Sigmoid colon (tissue), 4 donors: ENCODE measurements at regions not wholly inside any gene's neighbourhood (a gene's known extent, or its start where the extent isn't known, plus 50 kb on each side); places are given as distances from the start of the nearest gene placed in this dataset.

Experiments
- EP300 ChIP-seq, 4 donors: sonication (generic); formaldehyde crosslinking; IDR thresholded peaks; one replicate each; pipeline ENCODE4 v1.6.1; 2017; ENCODE audit warnings: antibody characterized with exemption in 4 of 4
- POLR2A ChIP-seq, 2 donors: fragments of 450-650 bp; IDR thresholded peaks; one replicate each; pipeline ENCODE4 v1.6.1; 2016; ENCODE audit warnings: antibody characterized with exemption in 2 of 2, mild to moderate bottlenecking in 2 of 2, moderate library complexity in 2 of 2
- POLR2AphosphoS5 ChIP-seq, 4 donors: sonication (generic); formaldehyde crosslinking; IDR thresholded peaks; one replicate each; pipeline ENCODE4 v1.6.1; 2017; ENCODE audit warnings: antibody characterized with exemption in 4 of 4
- TF ChIP-seq, protein P1 (sequence below), 4 experiments: fragments of 450-650 bp in 3 of 4; fragments of 200-600 bp in 1 of 4; IDR thresholded peaks; one replicate each; pipeline ENCODE4 v1.5.1; 2016 to 2019; ENCODE audit warnings: antibody characterized with exemption in 4 of 4, mild to moderate bottlenecking in 3 of 4, moderate library complexity in 2 of 4

DNA sequence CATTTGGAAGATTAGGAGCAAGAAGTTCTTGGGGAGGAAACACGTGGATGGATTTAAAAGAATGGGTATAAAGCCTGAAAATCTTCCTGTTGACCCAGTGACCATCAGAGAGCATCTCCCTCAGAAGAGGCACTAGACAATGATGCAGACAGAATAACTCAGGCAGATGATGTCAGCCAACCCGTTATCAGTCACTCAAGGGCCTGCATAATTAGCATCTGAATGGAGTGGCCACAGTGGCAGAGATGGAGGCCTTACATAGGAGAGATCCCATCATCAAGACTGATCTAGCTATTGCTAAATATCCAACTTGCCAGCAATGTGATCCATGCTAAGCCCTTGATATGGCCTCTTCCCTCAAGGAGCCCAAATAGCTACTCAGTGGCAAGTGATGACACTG is 70.7 kb upstream of the CD82 start:
- TF ChIP-seq, protein P1, sequence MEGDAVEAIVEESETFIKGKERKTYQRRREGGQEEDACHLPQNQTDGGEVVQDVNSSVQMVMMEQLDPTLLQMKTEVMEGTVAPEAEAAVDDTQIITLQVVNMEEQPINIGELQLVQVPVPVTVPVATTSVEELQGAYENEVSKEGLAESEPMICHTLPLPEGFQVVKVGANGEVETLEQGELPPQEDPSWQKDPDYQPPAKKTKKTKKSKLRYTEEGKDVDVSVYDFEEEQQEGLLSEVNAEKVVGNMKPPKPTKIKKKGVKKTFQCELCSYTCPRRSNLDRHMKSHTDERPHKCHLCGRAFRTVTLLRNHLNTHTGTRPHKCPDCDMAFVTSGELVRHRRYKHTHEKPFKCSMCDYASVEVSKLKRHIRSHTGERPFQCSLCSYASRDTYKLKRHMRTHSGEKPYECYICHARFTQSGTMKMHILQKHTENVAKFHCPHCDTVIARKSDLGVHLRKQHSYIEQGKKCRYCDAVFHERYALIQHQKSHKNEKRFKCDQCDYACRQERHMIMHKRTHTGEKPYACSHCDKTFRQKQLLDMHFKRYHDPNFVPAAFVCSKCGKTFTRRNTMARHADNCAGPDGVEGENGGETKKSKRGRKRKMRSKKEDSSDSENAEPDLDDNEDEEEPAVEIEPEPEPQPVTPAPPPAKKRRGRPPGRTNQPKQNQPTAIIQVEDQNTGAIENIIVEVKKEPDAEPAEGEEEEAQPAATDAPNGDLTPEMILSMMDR (IDR thresholded peaks at IDR 0.05), result no peak
- TF ChIP-seq POLR2AphosphoS5 (IDR thresholded peaks at IDR 0.05) (no peak), POLR2A (IDR thresholded peaks at IDR 0.05) (no peak), EP300 (IDR thresholded peaks at IDR 0.05) (no peak)
